Neural progenitor cell (in vitro differentiated cells): ENCODE measurements at regions not wholly inside any gene's neighbourhood (a gene's known extent, or its start where the extent isn't known, plus 50 kb on each side); places are given as distances from the start of the nearest gene placed in this dataset.
"Not testable (repeated sequence)": the region's sequence is repeated elsewhere in the genome, so short reads cannot be mapped to it uniquely, and the experiment has no call there.

ENCODE experiments used
- DNase-seq: peaks from one replicate; pipeline ENCODE4 v3.0.0-alpha.2; 2016; ENCODE audit warnings: low spot score
- H2AFZ ChIP-seq: fragments of 200-600 bp; sonication (generic); replicated peaks from 2 replicates; pipeline ENCODE4 v1.6.1; 2016; ENCODE audit warnings: antibody characterized with exemption
- H3F3A ChIP-seq: fragments of 200-600 bp; sonication (generic); 2 replicates; pipeline ENCODE4 v1.6.1; 2016; ENCODE audit warnings: antibody characterized with exemption, low read depth
- H3K27ac ChIP-seq: fragments of 200-600 bp; sonication (generic); 2 replicates; pipeline ENCODE4 v1.5.1; 2016; ENCODE audit warnings: mild to moderate bottlenecking
- H3K27me3 ChIP-seq: fragments of 200-600 bp; sonication (generic); 2 replicates; pipeline ENCODE4 v1.6.1; 2016; ENCODE audit warnings: mild to moderate bottlenecking, moderate library complexity
- H3K36me3 ChIP-seq: fragments of 200-600 bp; sonication (generic); 2 replicates; pipeline ENCODE4 v1.5.1; 2016
- H3K4me1 ChIP-seq: fragments of 200-600 bp; sonication (generic); 2 replicates; pipeline ENCODE4 v1.6.1; 2016; ENCODE audit warnings: mixed run types
- H3K4me2 ChIP-seq: fragments of 200-600 bp; sonication (generic); 2 replicates; pipeline ENCODE4 v1.6.1; 2016
- H3K4me3 ChIP-seq: fragments of 200-600 bp; sonication (generic); 2 replicates; pipeline ENCODE4 v1.5.1; 2016
- H3K79me2 ChIP-seq: fragments of 200-600 bp; sonication (generic); 2 replicates; pipeline ENCODE4 v1.6.1; 2016; ENCODE audit warnings: low read depth
- H3K9ac ChIP-seq: fragments of 200-600 bp; sonication (generic); 2 replicates; pipeline ENCODE4 v1.6.1; 2016
- H3K9me3 ChIP-seq: fragments of 200-600 bp; sonication (generic); 2 replicates; pipeline ENCODE4 v1.5.1; 2016; ENCODE audit warnings: low read depth
- H4K20me1 ChIP-seq: fragments of 200-600 bp; sonication (generic); 2 replicates; pipeline ENCODE4 v1.6.1; 2016; ENCODE audit warnings: low read depth
- H3K27ac Mint-ChIP-seq: 3 replicates; pipeline ENCODE4 v1.8.0; 2021; ENCODE audit warnings: mixed read lengths
- H3K27me3 Mint-ChIP-seq: 2 replicates; pipeline ENCODE4 v1.8.0; 2022; ENCODE audit warnings: low read depth, mild to moderate bottlenecking, inconsistent platforms, moderate library complexity, mixed read lengths; ENCODE audit not compliant: insufficient read depth
- H3K36me3 Mint-ChIP-seq: 3 replicates; pipeline ENCODE4 v1.8.0; 2021; ENCODE audit warnings: mixed read lengths
- H3K4me1 Mint-ChIP-seq: 3 replicates; pipeline ENCODE4 v1.8.0; 2021; ENCODE audit warnings: mixed read lengths
- H3K4me3 Mint-ChIP-seq: 3 replicates; pipeline ENCODE4 v1.8.0; 2021; ENCODE audit warnings: mild to moderate bottlenecking, moderate library complexity, mixed read lengths
- H3K9me3 Mint-ChIP-seq: 3 replicates; pipeline ENCODE4 v1.8.0; 2020; ENCODE audit warnings: mixed read lengths
- CTCF ChIP-seq: fragments of 200-600 bp; sonication (generic); IDR thresholded peaks from 2 replicates; pipeline ENCODE4 v1.5.1; 2017; ENCODE audit warnings: antibody characterized with exemption, mild to moderate bottlenecking
- EZH2 ChIP-seq: fragments of 200-600 bp; sonication (generic); IDR thresholded peaks from 2 replicates; pipeline ENCODE4 v1.6.1; 2017; ENCODE audit warnings: antibody characterized with exemption, mild to moderate bottlenecking, moderate library complexity
- EZH2phosphoT487 ChIP-seq: fragments of 200-600 bp; sonication (generic); IDR thresholded peaks from 2 replicates; pipeline ENCODE4 v1.6.1; 2017; ENCODE audit warnings: antibody characterized with exemption

- Histone ChIP-seq H3K36me3 (no peaks in the 10 kb centered on the region), H2AFZ (no peak overlapping the region), H3K27me3 (no peaks in the 10 kb centered on the region), H3K79me2 (no peaks in the 10 kb centered on the region), H3K9ac (no peak overlapping the region), H3K27ac (no peak overlapping the region), H3K4me1 (no peaks in the 10 kb centered on the region), H4K20me1 (no peaks in the 10 kb centered on the region), H3K4me3 (no peak overlapping the region), H3F3A (no peaks in the 10 kb centered on the region), H3K9me3 (no peaks in the 10 kb centered on the region), H3K4me2 (no peak overlapping the region)
- H3K27ac Mint-ChIP-seq, result no peak overlapping the region
- DNase-seq, result no peak
- TF ChIP-seq EZH2phosphoT487 (no peak), EZH2 (no peak)
- no peak overlapping the region for H3K4me3 Mint-ChIP-seq
- no peaks in the 10 kb centered on the region for H3K36me3 Mint-ChIP-seq
- no peaks in the 10 kb centered on the region for H3K9me3 Mint-ChIP-seq
- H3K27me3 Mint-ChIP-seq, result no peaks in the 10 kb centered on the region
- no peaks in the 10 kb centered on the region for H3K4me1 Mint-ChIP-seq
These were observed 59.5 kb upstream of the PRKG1 start for GRCh38 chr10:51014680-51015389.

GRCh38 chr10:51015390-51015754, 58.9 kb upstream of the PRKG1 start:
- H3K4me3 ChIP-seq, H2AFZ ChIP-seq, H3K4me1 Mint-ChIP-seq, H3K4me1 ChIP-seq, H3K9me3 Mint-ChIP-seq, H3K9ac ChIP-seq, H3K27ac ChIP-seq, H3K27me3 ChIP-seq, H3K4me2 ChIP-seq, H3K79me2 ChIP-seq, H3K4me3 Mint-ChIP-seq, H3K9me3 ChIP-seq, H3K27me3 Mint-ChIP-seq, H4K20me1 ChIP-seq, H3K36me3 ChIP-seq, H3K36me3 Mint-ChIP-seq, H3K27ac Mint-ChIP-seq, DNase-seq, H3F3A ChIP-seq: not testable (repeated sequence)

GRCh38 chr10:51020200-51020599, 54.1 kb upstream of the PRKG1 start:
- no peaks in the 10 kb centered on the region for H3K27me3 Mint-ChIP-seq
- no peak for DNase-seq
- H3K36me3 ChIP-seq, result no peaks in the 10 kb centered on the region
- no peak overlapping the region for H3K4me3 Mint-ChIP-seq
- H3K9me3 Mint-ChIP-seq, result no peaks in the 10 kb centered on the region
- H3K36me3 Mint-ChIP-seq, result no peaks in the 10 kb centered on the region
- peaks cover 2% of the 10 kb centered on the region for H3F3A ChIP-seq
- no peak overlapping the region for H3K4me2 ChIP-seq
- H3K27ac Mint-ChIP-seq, result no peak overlapping the region
- no peaks in the 10 kb centered on the region for H3K4me1 Mint-ChIP-seq
- no peaks in the 10 kb centered on the region for H3K27me3 ChIP-seq
- no peaks in the 10 kb centered on the region for H3K9me3 ChIP-seq
- H3K27ac ChIP-seq, result no peak overlapping the region
- no peak overlapping the region for H3K4me3 ChIP-seq
- no peaks in the 10 kb centered on the region for H4K20me1 ChIP-seq
- no peaks in the 10 kb centered on the region for H3K4me1 ChIP-seq
- no peak overlapping the region for H3K9ac ChIP-seq
- no peak overlapping the region for H2AFZ ChIP-seq
- H3K79me2 ChIP-seq, result no peaks in the 10 kb centered on the region
- TF ChIP-seq EZH2 (no peak), EZH2phosphoT487 (no peak), CTCF (no peak)

GRCh38 chr10:51022933-51023585, 51.2 kb upstream of the PRKG1 start:
- Histone ChIP-seq H3K4me2 (no peak overlapping the region), H3K36me3 (no peaks in the 10 kb centered on the region), H3K79me2 (no peaks in the 10 kb centered on the region), H3K4me1 (peaks cover 4% of the 10 kb centered on the region), H3K9me3 (no peaks in the 10 kb centered on the region), H4K20me1 (no peaks in the 10 kb centered on the region), H3K27me3 (no peaks in the 10 kb centered on the region), H2AFZ (no peak overlapping the region), H3K9ac (no peak overlapping the region), H3K4me3 (no peak overlapping the region), H3K27ac (no peak overlapping the region), H3F3A (peaks cover 2% of the 10 kb centered on the region)
- Mint-ChIP-seq H3K4me3 (no peak overlapping the region), H3K36me3 (no peaks in the 10 kb centered on the region), H3K27me3 (no peaks in the 10 kb centered on the region), H3K4me1 (no peaks in the 10 kb centered on the region), H3K9me3 (no peaks in the 10 kb centered on the region), H3K27ac (no peak overlapping the region)
- no peak for DNase-seq
- no peak for TF ChIP-seq CTCF
- no peak for TF ChIP-seq EZH2
- TF ChIP-seq EZH2phosphoT487, result no peak
